GM18520 (cell line): ENCODE measurements at regions not wholly inside any gene's neighbourhood (a gene's known extent, or its start where the extent isn't known, plus 50 kb on each side); places are given as distances from the start of the nearest gene placed in this dataset.

Source experiments
- ATAC-seq: cut with Tn5 transposase; IDR thresholded peaks from one replicate; pipeline ENCODE4 v1.9.1; 2021; ENCODE audit not compliant: unreplicated experiment

- no peak for ATAC-seq
These were observed 243.9 kb upstream of the FAT4 start for GRCh38 chr4:125070861-125071260.

- ATAC-seq, result no peak
These were observed 252.4 kb upstream of the FAT4 start for GRCh38 chr4:125062115-125063050.

- no peak for ATAC-seq
These were observed 254.4 kb upstream of the FAT4 start for GRCh38 chr4:125060376-125060775.

DNA sequence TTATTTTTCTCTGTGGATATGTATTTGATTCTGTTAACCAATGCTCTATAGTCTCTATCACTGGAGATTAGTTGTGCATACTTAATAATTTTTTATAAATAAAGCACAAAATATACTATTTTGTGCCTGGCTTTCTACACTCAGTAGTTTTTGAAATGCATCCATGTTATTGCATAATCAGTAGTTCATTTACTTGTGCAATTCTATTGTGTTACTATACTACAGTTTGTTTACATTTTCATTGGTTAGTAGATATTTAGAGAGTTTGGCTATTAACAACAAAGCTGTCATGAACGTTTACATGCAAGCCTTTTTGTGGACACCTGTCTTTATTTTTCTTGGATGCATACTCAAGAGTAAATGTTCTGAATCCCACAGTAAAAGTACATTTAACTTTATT lies 265.0 kb upstream of the FAT4 start:
- ATAC-seq, result no peak

DNA sequence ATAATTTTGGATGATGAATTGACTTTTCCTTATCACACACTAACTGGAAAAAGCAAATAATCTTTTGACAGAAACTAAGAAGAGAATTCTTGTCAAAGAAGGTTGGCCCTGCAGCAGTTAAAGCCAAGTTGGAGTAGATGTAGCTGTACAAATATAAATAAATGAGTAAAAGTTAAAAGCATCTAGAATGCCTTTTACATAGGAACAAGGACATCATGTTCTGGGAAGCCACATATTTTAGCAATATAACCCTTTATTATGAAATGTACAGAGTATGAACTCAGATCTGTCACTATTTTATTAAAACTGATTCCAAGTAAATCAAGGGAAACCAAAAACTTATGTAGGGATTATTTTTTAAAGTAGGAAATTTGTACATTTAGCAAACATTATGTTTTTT lies 269.4 kb upstream of the FAT4 start:
- ATAC-seq, result no peak

DNA sequence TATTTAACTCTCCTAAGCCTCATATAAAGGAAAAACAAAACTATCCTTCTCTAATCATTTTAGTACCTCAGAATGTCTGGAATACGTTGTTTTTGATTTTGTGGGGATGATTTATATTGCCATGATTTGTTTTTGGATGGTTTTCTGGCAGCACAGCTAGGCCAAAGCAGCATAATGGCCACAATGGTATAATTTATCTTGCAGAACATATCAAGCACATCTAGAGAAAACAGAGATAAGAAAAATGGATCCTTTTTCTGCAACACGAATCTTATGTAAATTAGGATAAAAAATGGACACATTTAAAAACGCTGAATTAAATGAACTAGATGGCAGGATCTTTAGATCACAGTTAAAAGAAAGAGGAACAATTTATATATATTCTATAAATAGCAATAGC lies 269.9 kb upstream of the FAT4 start:
- ATAC-seq, result no peak

GRCh38 chr4:125043486-125043885 lies 271.3 kb upstream of the FAT4 start:
- no peak for ATAC-seq

GRCh38 chr4:125042041-125042440 lies 272.7 kb upstream of the FAT4 start:
- no peak for ATAC-seq

GRCh38 chr4:125041372-125041930 lies 273.3 kb upstream of the FAT4 start:
- no peak for ATAC-seq

GRCh38 chr4:125039550-125039949 lies 275.2 kb upstream of the FAT4 start:
- no peak for ATAC-seq

DNA sequence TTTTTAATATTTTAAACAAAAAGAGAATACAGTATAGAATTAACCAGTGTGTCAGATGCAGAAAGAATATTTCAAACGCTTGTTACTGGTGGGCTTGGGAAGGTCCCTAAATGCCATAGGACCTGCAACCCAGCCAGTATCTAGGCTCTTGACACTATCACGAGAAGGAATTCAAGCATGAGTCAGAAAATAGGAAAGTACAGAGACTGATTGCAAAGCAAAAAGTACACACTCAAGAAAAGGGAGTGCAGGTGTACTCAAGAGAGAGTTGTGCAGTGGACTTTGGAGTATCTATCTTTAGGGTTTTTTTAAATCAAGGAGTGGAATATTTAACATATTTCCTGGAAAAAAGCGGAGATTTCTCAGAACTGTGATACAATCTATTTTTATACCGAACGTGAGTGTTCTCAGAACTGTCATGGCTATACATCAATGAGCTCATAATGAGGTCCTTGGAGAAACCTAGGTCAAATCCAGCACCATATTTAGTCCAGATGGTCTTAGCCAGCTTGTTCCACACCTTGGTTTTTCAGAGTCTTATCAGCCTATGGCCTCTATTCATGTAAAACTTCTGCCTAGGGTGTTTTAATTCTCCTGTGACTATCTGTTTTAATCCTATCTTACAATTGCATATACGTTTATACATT lies 291.8 kb upstream of the FAT4 start:
- ATAC-seq, result no peak

- no peak for ATAC-seq
These were observed 293.6 kb upstream of the FAT4 start for GRCh38 chr4:125021189-125021588.

- no peak for ATAC-seq
These were observed 294.4 kb upstream of the FAT4 start for GRCh38 chr4:125020089-125021034.

GRCh38 chr4:125016892-125017299 lies 297.9 kb upstream of the FAT4 start:
- ATAC-seq, result no peak

DNA sequence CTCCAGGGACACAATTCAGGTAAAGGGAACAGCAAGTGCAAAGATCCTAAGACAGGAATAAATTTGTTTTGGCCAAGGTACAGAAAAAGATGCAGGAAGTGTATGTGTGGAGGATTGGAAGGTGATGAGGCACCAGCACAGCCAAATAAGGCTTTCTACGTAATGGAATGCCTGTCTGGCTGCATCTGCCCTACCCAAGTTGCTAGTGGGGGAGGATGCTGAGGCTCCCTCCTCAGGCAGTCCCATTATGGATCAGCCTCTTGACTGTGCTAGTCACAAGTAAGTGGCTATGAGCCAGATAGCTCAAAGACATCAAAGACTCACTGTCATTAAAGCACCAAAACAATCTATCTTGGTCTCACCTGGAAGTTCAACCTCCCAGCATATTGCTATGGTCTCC lies 300.9 kb upstream of the FAT4 start:
- no peak for ATAC-seq

DNA sequence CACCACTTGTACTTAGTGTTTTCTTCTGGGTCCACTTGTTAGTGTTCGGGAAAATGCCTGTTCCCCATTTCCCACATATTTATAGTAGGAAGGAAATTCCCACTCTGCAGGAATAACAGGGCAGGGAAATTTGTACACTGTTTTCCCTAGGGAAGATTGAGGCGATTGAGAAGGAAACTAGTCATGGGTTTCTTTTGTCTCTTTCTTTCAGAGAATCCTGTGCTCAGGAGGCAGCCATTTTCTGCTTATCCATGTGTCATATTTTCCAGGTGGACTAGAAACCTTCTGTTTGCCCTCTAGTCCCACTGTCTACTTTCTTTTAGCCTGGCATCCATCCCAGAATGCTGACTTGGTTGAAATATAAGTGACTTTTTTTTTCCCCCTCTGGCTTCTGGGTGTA lies 299.1 kb upstream of the ANKRD50 start:
- no peak for ATAC-seq

DNA sequence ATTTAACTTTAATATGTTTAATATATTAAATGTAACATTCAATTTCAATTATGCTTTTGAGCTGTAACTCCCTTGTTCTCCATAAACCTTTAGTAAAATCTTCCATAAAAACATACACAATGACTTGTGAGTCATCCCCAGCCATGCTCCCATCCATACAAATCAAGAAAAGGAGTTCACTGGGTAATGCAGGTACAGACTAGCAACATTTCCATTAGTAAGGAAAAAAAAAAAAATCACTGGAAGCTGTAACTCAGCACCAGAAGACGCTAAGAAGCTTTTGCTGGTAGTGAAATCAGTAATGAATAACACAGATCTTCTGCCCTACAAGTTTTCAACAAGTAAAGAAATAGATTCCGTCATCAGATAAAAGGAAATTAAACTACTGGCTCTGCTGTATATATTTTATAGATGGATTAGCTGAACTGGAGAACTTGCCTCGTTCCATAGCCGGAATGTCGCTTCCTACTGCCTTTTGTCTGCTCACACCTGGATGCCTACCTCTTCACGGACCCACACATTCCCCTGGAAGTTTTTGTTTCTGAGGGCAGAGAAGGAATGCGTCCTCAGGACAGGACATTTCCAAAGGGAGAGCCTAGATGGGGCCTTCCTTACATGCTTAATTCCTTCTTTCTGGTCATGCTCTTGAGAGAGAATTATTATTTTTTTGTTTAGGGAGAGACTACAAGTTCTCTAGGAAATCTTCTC lies 298.4 kb upstream of the ANKRD50 start:
- no peak for ATAC-seq

DNA sequence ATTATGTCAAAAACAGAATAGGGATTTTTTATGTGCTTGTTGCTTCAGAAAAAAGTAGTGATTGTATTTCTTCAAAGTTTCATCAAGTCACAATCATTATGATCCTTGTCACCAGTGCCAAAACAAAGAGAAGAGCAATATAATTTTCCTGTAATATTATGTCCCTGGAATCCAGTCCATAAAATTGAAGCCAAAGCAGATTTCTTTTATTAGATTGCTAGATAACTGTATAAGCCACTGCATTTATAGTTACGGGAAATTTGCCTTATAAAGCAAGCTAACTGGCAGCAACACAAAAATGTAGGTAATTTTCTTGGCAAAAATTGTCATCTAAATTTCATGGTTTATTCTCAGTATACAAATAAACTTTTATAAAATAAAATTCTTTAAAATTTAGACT lies 296.1 kb upstream of the ANKRD50 start:
- ATAC-seq, result no peak

- no peak for ATAC-seq
These were observed 292.1 kb upstream of the ANKRD50 start for GRCh38 chr4:125004676-125005075.

DNA sequence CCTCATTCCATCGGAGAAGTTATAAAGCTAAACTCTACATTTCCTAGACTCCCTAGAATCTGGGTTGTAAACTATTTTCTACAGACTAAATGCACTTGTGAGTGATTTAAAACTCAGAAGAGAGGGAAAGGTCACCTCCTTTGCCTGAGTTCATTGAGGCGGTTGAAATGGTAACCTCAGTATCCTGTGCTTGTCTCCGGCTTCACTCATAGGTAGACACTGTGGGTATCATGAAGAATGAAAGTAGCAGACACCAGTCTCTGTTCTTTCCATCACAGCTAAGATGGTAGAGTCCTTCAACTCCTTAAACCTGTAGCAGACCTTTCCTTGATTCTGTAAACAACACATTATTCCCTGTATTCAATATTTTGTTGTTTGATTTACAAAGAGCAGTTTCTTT lies 291.3 kb upstream of the ANKRD50 start:
- ATAC-seq, result no peak
